NCI-H1694 treated with DMSO at 0.1 percent for 48 hours (cell line): ENCODE measurements at regions not wholly inside any gene's neighbourhood (a gene's known extent, or its start where the extent isn't known, plus 50 kb on each side); places are given as distances from the start of the nearest gene placed in this dataset.

ENCODE experiments used
- DNase-seq: peaks from one replicate; lab custom pipeline; 2025; lab: John Stamatoyannopoulos, UW

- DNase-seq = no peak
Observed at GRCh38 chr2:157150747-157151146, 106.8 kb upstream of the GALNT5 start.

- no peak for DNase-seq
Observed at GRCh38 chr2:157152362-157152761, 105.1 kb upstream of the GALNT5 start.

GRCh38 chr2:157155992-157156391 lies 101.5 kb upstream of the GALNT5 start:
- DNase-seq = no peak

DNA sequence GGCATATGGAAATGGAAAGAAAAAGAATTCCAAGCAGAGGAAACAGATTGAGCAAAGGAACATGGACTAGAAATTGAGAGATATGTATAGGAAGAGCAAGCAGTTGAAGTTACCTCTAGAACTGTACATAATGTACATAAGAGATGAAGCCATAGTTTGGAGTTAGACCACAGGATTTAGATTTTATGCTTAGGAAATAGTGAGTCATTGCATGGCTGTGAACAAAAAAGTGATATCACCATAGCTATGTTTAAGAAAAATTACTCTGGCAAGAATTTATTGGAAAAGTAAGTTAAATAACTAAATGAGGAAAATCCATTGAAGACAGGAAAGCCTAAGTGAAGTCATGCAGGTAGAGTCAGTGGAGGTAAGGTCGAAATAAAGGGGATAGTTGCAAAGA lies 99.4 kb upstream of the GALNT5 start:
- DNase-seq = no peak

DNA sequence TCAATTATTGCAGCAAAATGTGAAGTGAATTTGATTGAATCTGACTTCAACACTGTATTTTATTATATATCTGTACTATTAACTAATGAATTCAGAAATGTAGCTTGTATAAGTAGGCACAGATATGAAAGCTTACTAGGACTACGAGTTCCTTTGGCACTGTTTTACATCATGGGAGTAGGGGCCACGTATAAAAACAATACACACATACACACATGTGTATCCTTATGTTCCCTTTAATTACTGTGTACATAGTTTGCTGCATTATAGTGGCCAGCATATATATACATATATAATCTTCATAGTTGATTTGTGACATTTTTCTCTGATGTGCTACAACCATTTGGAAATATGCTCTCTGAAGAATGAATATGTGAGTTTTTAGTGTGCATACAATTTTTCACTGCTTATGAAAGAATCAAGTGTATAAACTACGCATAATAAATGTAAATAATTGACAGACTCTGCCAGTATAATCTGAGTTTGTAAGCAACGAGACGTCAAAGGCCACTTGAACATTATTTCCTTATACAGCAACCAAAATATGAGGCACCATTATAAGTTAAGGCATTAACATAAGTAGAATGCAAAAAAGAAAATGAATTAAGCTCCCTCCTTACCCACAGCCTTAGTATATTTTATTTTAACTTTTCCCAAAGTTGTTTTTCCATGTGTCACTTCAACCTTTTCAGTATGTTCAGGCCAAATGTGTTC lies 98.1 kb upstream of the GALNT5 start:
- no peak for DNase-seq

DNA sequence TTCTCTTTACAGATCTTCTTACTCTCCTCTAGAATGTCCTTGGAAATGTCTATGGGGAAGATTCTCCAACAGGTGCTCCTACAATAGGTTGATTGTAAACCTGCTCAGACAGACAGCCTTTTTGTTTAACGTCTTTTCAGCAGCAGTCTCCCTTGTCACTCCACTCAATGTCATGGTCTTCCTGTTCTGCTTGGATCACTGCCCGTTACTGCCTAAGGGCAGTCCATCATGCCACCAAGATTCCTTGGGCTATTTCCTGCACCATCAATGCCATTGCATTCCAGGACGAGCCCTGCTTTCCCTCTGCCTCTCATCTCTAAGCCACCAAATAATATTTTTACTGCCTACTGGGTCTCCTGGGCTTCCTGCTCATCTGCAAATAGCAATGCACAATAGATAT lies 97.4 kb upstream of the GALNT5 start:
- no peak for DNase-seq

- DNase-seq = no peak
Observed at GRCh38 chr2:157164370-157164769, 93.1 kb upstream of the GALNT5 start.

- no peak for DNase-seq
Observed at GRCh38 chr2:157164891-157165290, 92.6 kb upstream of the GALNT5 start.

DNA sequence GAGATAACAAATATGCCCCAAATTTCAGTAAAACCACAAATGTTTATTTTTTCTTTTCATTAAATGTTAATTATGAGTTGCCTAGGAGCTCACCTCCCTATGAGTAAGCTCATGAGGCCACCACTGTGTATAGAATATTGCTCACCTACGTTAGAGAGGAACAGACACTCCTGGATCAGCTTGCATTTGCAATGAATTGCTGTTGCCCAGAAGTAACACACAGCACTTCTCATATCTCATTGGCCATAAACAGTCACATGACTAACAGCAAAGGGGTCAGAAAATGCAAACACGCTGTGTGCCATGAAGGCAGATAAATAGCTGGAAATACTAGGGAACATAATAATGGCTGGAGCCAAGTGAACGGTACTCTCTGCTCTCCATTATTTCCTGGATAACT lies 89.0 kb upstream of the GALNT5 start:
- no peak for DNase-seq

DNA sequence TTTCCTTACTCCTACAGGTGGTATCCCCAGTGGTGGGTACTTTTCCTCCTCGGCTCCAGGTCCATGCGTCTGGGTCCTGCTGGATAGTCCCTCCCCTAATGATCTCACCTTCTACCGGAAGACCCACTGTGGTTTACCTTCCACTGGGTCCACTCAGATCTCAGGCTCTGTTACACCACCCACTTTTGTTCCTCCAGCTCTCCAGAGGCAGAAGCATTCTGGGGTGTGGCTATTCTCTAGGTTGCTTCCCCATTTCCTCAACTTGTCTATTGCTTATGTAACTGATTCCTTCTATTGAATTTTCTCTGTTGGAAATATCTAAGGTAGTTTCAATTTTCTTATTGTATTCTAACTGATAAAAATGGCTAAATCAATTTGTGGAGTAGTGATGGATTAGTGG lies 87.6 kb upstream of the GALNT5 start:
- DNase-seq = no peak

- no peak for DNase-seq
Observed at GRCh38 chr2:157170299-157170698, 87.2 kb upstream of the GALNT5 start.

GRCh38 chr2:157172239-157172638 lies 85.3 kb upstream of the GALNT5 start:
- DNase-seq = no peak

DNA sequence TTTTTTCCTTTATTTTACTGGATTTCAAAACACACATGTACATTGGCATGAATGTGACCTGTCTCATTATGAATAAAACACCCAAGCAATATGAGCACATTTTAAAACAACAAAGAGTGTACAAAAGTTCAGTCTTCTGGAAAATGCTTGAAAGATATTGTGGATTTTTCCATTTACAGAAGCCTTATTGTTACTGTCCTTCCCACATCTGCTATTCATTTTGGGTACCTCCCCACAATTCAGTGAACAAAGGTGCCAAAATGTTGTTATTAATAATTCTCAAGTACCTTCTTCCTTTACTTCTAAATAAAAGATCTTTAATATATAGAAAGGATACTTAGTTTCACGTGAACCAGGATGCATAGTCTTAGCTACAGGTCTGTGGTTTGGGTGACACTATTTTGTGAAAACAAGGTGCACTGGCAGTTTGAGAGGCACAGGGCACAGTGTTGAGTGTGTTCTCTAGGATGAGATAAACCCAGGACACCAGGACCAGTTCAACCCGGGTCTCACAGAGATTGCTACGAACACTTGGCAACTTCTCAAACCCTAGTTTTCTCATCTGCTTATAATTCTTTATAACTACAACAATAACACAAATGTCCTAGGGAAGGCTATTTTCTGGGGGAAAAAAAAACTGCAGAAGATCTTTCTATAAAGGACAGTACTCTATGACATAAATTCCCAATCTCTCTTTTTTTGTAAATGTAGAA lies 84.5 kb upstream of the GALNT5 start:
- DNase-seq = no peak

GRCh38 chr2:157173740-157174184 lies 83.7 kb upstream of the GALNT5 start:
- peak; percentile 52 for DNase-seq

DNA sequence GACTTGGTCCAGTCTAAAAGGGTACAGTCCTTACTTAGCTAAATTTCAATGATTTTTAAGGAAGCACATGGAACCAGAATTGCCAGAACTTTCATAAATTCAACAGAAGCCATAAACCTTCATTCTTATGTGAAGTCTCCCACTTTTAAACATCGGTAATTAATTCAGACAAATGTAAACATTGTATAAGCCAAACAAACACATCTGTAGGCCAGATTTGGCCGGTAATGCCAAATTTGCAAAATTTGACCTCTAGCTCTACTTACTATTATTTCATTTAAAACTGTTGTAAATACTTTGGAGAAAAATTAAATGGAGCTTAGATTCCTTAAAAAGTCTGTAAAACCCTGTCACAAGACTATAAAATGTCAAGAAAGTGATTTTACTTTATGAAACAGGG lies 83.2 kb upstream of the GALNT5 start:
- DNase-seq = no peak

DNA sequence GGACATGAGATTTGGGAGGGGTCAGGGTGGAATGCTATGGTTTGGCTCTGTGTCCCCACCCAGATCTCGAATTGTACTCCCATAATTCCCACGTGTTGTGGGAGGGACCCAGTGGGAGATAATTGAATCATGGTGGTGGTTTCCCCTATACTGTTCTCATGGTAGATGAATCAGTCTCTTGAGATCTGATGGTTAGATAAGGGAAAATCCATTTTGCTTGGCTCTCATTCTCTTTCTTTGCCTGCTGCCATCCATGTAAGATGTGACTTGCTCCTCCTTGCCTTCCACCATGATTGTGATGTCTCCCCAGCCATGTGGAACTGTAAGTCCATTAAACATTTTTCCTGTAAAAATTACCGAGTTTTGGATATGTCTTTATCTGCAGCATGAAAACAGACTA lies 80.9 kb upstream of the GALNT5 start:
- DNase-seq = no peak

GRCh38 chr2:157178874-157179273 lies 78.6 kb upstream of the GALNT5 start:
- no peak for DNase-seq

- no peak for DNase-seq
Observed at GRCh38 chr2:157179324-157180105, 78.0 kb upstream of the GALNT5 start.

GRCh38 chr2:157180359-157180758 lies 77.1 kb upstream of the GALNT5 start:
- DNase-seq = no peak

DNA sequence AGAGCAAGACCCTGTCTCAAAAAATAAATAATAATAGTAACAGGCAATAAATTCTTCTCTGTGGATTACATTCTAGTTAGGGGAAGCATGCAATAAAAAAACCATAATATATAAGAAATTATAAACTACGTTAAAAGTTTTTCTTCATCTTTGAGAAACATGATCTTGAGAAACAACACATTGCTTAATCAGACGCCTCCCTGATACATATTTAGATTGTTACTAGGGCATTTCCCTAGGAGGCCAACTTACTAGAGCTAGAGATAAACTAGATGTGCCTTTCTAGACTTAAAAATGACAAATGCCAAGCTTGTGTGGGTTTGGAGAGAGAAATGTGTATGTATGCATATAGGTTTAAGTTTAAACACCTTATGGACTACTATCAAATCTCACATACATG lies 76.3 kb upstream of the GALNT5 start:
- no peak for DNase-seq

DNA sequence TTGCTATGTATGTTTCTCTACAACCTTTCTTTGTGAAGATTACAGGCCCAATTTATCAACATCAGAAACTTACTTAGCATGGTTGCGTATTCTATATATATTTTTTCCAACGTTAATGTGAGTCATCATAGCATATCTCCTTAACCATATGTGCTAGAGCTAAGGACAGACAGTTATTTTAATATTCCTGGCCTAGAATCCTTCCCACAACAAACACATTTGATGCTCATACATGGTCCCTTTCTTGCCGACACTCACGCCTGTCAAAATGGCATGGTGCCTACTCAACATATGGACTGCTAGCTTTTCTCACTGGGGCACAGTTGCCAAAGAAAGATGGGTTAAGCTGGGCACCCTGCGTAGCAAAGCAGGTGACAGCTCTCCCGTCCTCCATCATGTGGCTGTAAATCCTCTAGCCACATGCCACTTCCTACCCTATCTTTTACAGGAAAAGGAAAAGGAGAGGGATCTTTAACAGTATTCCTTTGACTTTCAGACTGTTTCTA lies 75.2 kb upstream of the GALNT5 start:
- DNase-seq = peak; percentile 99

DNA sequence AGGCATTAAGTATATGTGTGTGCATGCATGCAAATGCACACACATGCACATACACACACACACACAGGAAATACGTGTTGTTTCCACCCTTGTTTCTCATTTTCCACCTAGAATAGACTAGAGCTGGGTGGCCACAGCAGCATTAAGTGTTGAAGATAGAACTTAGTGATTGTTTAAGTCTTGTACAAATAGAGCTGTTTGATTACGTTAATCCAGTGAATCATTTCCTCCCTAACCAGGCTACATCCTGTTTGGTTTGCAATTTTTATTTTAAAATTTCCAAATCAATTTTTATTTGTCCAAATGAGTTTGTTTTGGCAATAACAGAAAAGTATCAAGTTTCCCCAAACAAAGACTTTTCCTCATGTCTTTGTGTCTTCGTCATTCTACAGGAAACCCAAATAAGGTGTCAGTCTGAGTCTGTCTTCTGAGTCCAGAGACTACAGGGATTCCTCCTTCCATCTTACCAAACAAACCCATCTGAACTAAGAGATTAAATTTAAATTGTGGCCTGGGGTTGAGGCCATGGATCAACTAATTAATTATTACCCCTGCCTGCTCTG lies 74.6 kb upstream of the GALNT5 start:
- peak; percentile 61 for DNase-seq
